ENCODE measurements at regions not wholly inside any gene's neighbourhood (a gene's known extent, or its start where the extent isn't known, plus 50 kb on each side); places are given as distances from the start of the nearest gene placed in this dataset.
"Not testable (repeated sequence)": the region's sequence is repeated elsewhere in the genome, so short reads cannot be mapped to it uniquely, and the experiment has no call there.

DNA sequence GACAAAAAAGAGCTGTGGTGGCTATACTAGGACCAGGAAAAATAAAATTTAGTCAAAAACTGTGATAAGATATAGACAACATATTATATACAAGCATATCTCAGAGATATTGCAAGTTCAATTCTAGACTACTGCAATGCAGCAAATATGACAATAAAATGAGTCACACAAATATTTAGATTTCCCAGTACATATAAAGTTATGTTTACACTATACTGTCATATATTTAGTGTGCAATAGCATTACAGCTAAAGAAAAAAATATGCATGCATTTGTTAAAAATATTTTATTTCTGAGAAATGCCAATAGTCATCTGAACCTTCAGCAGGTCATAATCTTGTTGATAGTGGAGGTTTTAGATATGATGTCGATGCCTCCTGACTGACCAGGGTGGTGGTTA is 72.1 kb downstream of the AKR1C4 start:
- no peak for DNase-seq

DNA sequence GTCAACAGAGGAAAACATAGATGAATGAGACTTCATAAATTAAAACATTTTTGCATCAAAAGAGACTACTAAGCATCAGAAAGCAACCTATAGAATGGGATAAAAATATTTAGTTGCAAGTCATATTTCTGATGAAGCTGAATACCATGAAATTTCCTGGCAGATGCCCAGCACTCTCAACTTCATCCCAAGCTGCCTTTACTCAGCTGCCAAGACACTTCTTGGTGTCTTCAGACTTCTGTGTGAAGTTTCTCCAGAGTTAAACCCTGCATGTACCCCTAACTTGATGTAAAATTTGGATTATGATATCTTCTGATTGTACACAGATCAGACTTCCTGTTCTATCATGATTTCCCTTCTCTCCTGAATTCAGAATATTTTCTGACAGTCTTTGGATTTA is 73.2 kb downstream of the AKR1C4 start:
- no peak for DNase-seq

DNA sequence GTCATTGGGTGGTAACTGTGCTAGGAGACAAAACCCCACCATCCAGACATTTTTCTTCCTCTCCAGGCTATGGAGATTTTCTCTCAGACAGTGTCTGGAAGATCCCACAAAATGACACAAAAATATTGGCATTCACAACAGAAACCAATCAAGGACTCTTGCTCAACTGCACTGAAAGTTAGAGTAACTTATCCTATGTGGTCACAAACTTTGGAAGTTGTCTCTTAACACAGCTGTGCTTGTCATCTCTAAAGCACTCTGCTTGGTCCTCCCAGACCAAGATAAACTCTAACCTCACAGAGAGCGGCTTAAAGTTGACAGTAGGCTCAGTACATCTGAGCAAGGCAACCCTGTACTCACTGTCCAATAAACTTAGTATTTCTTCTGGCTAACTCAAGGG is 74.9 kb downstream of the AKR1C4 start:
- DNase-seq: no peak

DNA sequence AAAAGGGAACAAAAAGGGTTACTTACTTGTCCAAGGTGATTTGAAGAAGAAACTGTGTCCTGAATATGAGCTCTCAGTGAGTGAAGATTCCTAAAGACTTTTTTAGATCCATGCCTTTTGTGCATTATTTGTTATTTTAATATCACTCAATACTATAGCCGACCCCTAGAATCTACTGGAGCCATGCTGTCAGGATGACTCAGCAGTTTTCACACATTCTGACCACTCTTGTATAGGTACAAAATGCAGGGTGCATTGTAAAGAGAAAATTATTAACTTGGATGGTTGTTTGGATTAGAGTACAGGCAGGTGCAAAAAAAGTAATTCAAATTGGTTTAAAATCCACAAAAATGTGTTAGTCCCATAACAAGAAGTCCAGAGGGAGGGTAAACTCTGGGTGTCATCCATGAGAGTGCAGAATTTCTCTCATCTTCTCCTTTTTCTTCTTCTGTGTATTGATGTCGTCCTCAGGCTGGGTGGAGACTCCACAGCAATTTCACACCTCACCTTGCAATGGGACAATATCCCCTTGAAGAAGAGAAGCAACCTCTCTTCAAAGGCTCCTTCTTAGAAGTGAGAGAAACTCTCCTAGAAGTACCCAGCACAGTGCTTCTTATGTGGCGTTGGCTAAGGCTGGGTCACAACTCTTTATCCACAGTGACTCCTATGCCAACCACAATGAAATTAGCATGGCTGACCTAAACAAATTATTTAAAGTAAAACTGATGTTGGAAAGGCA is 75.6 kb downstream of the AKR1C4 start:
- no peak for DNase-seq

DNA sequence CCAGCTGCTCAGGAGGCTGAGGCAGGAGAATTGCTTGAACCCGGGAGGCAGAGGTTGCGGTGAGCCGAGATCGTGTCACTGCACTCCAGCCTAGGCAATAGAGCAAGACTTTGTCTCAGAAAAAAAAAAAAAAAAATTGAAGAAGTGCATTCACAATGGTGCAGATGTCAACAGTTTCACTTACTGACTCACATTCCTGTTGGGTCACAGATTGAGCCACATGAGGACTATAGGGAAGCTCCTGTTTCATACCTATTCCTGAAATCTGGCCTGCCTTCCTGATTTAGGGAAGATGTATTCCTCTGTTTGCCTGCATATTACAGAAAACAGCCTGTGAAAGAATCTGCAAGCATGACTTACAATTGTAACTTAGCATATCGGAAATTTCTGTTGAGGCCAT is 78.2 kb downstream of the AKR1C4 start:
- DNase-seq: no peak

DNA sequence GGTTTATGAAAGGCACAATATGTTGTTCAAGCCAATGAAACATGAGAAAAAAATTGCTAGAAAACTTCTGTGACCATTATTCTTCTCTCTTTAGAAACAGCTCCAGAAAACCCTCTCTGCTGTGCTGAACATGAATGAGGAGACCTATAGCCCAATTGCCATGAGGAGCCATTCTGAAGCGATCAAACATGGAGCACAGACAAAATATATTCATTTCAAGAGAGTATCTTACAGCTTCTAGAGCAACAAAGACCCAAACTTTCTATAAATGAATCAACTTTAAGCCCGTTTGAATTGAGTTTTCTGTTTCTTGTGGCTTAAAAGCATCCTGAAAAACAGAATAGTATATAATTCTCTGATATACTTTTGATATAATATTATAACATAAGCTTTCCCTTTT is 83.4 kb upstream of the UCN3 start:
- DNase-seq: peak; percentile 62

DNA sequence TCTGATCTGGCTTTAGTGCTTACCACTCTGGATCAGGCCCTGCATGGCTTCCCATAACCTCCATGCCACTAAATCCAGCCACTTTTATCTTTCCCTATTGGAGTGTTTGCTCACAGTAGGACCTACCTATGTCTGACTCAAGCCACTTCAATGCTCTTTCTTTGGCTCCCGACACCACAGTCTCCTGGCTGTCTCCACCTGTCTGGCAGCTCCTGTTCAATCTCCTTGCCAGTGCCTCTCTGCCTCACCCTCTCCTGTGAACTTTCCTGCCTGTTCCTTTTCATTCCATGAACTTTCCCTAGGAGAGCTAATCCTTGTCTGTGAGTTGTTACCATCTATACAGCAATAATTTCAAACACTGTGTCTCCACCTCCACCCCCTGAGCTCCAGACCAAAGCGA is 82.6 kb upstream of the UCN3 start:
- no peak for DNase-seq

DNA sequence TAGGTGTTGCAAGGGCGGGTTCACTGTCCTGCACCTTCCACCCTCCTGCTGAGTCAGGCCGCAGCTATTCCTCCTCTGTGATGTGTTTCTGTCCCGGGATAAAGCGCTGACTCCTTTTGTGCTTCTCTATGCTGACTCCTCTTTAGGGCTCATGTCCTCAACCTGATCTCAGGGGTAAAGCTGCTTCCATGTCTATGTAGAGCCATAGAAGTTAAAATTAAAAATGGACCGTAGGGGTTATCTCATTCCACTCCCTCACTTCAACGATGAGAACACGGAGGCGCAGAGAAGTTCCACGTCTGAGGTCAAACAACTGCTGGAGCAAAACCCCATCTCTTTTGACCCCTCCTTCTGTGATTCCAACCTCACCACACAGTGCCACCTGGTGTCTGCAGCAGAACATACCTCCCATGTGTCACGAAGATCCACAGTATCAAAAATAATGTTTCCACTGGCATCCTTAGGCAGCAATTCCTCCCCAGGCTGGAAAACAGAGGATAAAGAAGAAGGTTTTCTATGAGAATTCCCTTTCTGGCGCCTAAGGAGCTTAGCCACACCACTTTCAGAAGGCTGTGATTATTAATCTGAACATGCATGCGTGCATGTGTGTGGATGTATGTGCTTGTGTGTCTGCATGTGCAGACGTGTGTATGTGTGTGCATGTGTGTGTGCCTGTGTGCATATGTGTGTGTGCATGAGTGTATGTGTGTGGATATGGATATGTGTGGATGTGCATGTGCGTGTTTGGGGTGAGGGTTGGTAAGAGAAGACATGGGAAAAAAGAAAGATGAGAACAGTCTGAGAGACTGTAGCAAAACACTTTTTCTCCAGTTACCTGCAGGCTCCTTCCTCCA is 81.2 kb upstream of the UCN3 start:
- DNase-seq: peak; percentile 74

DNA sequence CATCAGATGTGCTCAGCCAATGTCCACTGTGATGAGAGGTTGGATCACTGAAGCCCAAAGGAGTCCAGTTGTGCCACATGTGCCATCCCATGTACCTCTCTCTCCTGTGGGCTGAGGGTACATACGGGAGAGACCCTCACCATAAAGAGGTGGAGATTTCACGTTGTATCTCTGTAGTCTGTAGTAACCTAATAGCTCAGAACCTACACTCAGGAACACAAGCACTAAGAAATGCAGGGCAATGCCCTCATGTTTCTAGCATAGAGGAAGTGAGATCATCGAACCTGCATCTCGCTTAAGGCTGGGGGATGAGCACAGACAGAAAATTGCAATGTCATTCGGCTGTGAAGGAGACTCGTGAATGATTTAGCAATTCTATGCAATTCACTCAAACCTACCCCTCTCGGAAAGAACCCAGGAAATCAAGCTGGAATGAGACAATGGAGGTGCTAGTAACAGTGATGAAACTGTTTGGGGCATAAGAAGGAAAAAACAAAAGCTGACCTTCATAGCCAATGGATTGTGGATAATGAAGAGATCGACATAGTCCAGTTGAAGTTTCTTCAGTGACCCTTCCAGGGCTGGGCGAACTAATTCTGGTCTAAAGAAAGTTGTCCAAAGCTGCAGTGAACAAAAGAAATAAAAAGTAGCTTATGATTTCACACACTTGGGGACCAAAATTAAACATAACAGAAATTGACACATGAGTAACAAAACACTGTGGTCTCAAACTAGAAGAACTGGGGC is 80.3 kb upstream of the UCN3 start:
- DNase-seq: peak; percentile 74

DNA sequence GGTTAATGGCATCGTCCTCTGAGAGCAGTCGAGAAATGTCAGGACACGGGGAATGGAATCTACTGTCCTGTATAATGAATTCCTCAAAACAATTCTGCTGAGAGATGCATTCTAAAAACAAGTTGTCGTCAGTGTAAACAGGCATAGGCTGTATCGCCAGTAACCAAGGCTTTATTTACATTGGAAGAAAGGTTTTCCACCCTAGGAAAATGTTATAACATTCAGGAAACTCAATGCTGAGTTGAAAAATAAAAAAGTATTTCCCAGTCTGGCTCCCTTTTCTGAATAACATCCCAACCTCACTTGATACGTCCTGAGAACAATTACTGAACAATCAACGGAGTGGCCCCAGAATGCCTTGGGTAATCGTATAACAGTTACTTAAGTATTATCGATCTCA is 79.6 kb upstream of the UCN3 start:
- DNase-seq: no peak

DNA sequence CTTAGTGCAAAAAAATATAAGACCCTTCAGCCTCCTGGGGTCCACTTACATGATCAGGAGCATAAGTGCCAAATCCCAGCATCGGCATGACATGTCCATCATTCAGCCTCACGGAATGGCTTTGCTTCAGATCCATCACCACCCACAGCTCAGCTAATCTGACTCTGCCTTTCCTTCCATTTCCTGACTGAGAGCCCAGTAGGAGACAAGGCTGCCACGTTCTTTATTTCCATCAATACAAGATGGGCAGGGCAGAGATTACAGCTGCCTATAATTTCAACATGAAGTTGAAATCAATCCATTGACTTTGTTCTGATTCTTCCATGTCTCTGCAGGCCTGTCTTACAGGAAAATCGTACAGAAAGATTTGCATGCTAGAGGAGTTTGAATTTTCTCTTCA is 76.4 kb upstream of the UCN3 start:
- no peak for DNase-seq

DNA sequence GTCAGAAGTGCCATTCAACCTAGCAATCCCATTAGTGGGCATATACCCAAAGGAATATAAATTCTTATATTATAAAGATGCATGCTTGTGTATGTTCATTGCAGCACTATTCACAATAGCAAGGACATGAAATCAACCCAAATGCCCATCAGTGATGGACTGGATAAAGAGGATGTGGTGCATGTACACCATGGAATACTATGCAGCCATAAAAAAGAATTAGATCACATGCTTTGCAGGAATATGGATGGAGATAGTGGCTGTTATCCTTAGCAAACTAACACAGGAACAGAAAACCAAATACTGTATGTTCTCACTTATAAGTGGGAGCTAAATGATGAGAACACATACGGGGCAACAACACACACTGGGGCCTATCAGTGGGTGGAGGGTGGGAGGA is 75.5 kb upstream of the UCN3 start:
- DNase-seq: not testable (repeated sequence)

DNA sequence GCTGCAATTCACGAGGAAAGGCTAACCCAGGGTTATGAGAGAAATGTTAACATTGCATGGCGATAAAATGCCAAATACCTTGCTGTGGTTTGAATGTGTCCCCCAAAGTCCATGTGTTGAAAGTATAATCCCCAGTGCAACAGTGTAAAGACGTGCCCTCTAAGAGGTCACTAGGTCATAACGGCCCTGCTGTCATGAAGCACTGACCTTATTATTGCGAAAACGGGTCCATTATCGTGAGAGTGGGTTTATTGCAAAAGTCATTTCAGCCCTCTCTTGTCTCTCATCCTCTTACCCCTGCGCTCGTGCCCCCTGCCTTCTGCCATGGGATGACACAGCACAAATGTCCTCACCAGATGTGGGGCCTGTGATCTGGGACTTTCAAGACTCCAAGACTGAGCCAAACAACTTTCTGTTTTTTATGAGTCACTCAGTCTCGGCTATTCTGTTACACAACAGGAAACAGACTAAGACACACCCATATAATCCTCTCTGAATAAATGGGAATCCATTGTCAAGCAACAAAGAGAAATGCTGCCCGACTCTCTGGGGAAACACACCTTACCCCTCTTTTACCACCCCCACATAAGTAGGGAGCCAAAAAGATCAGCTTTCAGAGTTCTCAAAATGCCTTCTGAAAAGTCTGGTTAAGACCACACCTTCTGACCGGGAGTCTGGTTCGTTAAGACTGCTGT is 73.1 kb upstream of the UCN3 start:
- DNase-seq: peak; percentile 91

DNA sequence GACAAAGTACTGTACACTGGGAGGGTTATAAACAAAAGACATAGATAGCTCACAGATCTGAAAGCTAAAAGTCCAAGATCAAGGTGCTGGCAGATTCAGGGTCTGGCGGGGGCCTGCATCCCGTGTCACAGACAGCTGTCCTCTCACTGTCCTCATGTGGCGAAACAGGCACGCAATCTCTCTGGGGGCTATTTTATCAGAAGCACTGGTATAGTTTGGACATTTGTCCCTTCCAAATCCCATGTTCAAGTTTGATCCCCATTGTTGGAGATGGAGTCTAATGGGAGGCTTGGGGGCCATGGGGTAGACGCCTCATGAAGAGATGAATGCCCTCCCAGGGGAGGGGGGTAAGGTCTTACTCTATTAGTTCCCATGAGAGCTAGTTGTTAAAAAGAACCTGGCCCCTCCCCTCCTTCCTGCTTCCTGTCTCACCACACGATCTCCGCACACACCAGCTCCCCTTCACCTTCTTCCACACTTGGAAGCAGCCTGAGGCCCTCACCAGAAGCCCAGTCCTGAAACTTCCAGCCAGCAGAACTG is 72.5 kb upstream of the UCN3 start:
- peak; percentile 81 for DNase-seq

DNA sequence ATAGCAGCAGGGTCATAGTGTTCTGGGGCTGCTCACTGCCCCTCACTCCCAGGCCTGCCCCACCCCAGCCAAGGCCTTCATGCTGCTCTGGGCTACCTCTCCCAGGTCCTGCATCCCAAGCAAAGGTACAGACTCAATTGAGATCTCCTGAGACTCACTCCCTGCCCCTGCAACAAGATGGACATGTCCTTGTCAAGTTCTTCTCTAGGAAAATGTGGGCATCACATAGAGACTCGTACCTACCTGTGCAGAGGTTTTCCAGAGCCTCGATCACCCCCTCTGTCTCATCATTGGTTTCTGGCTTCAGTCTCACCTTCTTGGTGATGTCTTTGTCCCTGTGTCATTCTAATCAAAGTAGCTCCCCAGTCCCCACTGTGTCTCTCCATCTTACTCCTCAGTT is 71.8 kb upstream of the UCN3 start:
- DNase-seq: not testable (repeated sequence)

DNA sequence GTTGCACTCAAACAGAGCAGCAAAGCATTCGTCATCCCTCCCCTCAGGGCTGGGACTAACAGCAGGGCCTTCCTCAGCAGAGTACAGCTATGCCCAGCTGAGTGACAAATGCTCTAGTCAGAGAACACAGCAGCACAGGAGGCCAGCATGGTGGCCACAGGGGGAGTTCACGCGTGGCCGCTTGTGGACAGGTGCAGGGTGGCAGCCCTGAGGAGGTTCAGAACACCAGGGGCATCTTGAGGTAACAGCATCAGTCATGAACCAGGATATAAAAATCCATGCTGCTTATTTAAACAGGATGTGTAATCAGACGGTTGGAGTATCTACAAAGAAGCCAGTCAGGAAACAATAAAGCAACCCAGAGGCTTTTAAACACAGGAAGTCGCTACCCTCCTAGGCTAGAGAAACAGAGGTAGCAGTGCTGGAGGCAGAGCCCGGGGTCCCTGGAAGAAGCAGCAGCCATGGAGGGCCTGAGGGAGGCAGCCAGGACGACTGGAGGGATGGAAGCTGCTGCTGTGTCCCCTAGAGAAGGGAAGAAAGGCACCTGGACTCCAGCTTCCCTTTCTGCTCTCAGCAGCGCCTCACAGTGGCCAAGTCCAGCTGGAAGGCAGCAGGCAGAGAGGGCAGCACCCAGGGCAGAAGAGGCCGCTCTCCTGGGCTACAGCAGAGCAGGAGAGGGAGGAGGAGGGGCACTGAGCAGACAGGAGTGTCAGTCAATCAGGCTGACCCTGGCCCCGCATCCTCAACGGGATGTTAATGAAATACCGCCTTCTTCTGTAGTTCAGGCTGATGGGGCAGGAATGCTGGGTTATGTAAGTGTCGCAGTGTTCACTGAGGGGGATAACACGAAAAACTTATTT is 70.8 kb upstream of the UCN3 start:
- DNase-seq: peak; percentile 90

DNA sequence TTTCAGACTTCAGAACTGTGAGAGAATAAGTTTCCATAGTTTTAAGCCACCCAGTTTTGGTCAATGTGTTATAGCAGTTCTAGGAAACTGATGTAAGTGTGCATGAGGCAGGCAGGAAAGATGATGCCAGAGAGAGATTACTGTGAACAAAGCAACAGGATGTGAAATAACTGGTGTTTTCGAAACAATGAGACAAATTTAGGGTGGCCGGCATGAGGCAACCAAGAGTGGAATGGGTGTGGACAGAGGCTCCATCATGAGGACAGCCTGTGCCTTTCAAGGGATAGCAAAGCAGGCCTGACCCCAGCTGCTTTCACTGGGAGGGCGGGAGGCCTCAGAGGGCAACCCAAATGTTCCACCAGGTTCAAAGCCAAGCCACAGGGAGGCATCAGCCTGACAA is 67.3 kb upstream of the UCN3 start:
- peak; percentile 86 for DNase-seq

DNA sequence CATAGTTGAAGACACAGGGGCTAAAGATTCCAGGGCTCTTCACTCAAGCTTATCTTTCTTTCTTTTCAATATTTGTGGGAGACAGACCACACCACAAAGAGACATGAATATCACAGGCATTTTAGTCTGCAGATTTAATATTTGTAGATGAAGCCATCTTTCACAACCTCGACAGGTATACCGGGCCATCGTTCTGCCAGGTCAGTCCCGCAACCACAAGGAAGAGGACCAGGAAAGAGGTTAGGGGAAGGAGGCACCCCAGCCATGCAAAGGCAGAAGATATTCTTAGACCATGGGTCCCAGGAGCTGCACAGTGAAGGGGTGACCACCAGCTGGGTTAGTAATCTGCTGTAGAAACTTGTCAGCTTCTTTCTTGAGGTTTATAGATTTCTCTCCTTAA is 66.8 kb upstream of the UCN3 start:
- no peak for DNase-seq

DNA sequence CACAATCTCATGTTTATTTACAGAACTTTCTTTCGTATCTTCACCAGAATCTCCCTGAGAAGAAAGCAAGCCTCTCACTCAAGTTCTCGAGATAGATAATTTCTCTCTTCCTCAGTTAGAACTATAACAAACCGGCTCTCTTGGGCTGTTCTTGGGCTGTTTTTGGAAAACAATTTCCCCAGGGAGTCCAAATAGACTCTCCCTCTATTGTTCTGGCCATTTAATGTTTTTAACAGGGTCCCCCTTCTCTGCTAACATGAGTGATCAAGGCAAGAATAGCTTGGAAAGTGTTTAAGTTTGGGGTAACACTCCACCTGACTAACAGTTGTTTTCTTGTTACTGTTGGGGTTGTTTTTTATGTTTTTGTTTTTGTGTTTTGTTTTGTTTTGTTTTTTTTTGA is 64.8 kb upstream of the UCN3 start:
- no peak for DNase-seq

DNA sequence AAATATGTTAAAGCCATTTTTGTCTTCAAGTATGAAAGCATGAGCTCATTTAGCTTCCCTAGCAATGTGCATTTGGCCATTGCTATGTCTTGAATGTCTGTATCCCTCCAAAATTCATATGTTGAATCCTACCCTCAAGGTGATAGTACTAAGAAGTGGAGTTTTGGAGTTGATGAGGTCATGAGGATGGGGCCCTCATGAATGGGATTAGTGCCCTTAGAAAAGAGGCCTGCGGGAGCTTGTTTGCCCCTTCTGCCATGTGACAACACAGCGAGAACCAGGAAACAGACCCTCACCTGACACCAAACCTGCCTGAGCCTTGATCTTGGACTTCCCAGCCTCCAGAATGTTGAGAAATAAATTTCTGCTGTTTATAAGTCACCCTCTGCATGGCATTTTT is 61.3 kb upstream of the UCN3 start:
- DNase-seq: no peak

DNA sequence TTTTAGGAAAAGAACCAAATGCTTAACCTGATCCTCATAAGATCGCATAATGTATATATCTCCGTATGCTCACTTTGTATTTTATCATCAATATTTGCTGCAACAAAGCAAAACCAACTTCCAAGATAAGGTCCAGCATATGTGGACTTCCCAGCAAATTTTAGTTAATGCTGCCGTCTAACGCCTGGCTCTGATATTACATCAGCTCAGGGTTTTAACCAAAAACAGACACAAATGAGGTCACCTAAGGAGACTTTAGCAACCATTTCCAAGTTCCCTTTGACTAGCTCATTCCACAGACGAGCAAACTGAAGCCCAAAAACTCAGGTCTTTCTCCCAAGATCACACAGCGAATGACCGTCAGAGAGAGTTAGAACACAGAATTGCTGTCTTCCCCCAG is 59.4 kb upstream of the UCN3 start:
- DNase-seq: no peak

DNA sequence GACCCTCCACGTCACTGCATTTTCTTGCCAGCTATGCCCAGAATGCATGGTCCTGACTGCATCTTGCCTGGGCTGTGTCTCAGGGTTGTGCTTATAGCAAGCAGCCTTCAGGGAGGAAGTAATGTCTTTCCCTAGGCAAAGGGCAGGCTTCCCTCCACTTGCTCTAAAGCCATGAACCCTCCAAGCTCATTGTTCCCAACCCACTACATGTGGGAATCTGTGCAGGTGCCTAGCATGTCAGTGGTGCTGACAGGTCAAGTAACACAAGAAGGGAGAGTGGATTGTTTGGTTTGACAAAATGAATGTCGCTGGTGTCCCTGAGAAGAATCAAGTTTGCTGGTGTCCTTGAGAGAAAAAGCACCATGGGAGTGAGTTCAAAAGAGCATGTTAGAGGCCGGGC is 53.9 kb upstream of the UCN3 start:
- DNase-seq: no peak

Data from activated CD4-positive, alpha-beta T cell treated with anti-CD3 and anti-CD28 coated beads, Interleukin-10, Interleukin-2, amounts not matched to agents 100 ng/mL and 50 ng/mL, durations not matched to agents 16 hours and 8 hours (primary cell).